ENCODE measurements at regions not wholly inside any gene's neighbourhood (a gene's known extent, or its start where the extent isn't known, plus 50 kb on each side); places are given as distances from the start of the nearest gene placed in this dataset.

GRCh38 chr6:139855671-139856311 is 481.3 kb upstream of the CITED2 start:
- Histone ChIP-seq H3K4me3 (no peak overlapping the region), H3K27ac (no peak overlapping the region)
- TF ChIP-seq CTCF (IDR thresholded peaks at IDR 0.05), result no peak
- no peak for DNase-seq (ENCODE audit: low spot score)

DNA sequence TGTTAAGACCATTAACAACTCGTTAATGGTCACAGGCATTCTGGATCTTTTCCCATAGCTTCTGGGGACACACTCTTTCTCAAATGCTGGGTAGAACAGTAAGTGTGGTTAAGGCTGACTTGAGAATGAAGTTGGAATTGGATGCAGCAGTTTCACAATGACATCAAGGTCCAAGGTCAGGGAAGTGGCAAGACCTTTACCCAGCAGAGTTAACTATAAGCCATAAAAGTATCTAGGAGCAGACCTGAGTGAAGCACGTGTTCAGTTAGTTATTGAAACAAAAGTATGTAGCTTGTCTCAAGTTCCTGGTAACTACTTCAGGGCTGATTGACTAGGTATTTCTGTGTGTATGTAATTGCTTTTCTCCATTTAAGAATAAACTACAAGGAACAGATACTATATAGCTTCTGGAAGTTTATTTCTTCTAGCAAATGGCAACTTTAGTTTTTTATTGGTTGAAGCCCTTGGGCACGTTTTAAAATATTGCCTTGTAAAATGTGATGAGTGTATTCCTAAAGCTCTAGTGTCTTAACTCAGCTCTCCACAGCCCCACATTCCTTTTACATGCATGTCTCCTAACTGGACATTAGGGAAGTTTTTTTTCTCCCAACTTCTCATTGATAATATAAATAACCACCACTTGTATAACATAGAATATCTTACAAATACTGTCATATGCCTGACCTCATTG is 479.0 kb upstream of the CITED2 start:
- H3K27ac ChIP-seq, result no peak overlapping the region
- no peak overlapping the region for H3K4me3 ChIP-seq
- no peak for DNase-seq (ENCODE audit: low spot score)
- no peak for TF ChIP-seq CTCF (IDR thresholded peaks at IDR 0.05)

- Histone ChIP-seq H3K27ac (no peak overlapping the region), H3K4me3 (no peak overlapping the region)
- TF ChIP-seq CTCF (IDR thresholded peaks at IDR 0.05), result no peak
- DNase-seq (ENCODE audit: low spot score), result no peak
Measured at GRCh38 chr6:139852488-139853140, 478.2 kb upstream of the CITED2 start.

GRCh38 chr6:139852067-139852466 is 477.6 kb upstream of the CITED2 start:
- Histone ChIP-seq H3K4me3 (no peak overlapping the region), H3K27ac (no peak overlapping the region)
- no peak for TF ChIP-seq CTCF (IDR thresholded peaks at IDR 0.05)
- no peak for DNase-seq (ENCODE audit: low spot score)

GRCh38 chr6:139851206-139851605 is 476.8 kb upstream of the CITED2 start:
- TF ChIP-seq CTCF (IDR thresholded peaks at IDR 0.05), result no peak
- H3K4me3 ChIP-seq, result no peak overlapping the region
- DNase-seq (ENCODE audit: low spot score), result no peak
- H3K27ac ChIP-seq, result no peak overlapping the region

- H3K4me3 ChIP-seq, result no peak overlapping the region
- H3K27ac ChIP-seq, result no peak overlapping the region
- DNase-seq (ENCODE audit: low spot score), result no peak
- TF ChIP-seq CTCF (IDR thresholded peaks at IDR 0.05), result no peak
Measured at GRCh38 chr6:139850512-139850911, 476.1 kb upstream of the CITED2 start.

GRCh38 chr6:139847457-139847813 is 473.0 kb upstream of the CITED2 start:
- no peak overlapping the region for H3K4me3 ChIP-seq
- H3K27ac ChIP-seq, result no peak overlapping the region
- DNase-seq (ENCODE audit: low spot score), result no peak
- TF ChIP-seq CTCF (IDR thresholded peaks at IDR 0.05), result no peak

All from coronary artery (tissue), 2 donors.